ENCODE measurements at regions not wholly inside any gene's neighbourhood (a gene's known extent, or its start where the extent isn't known, plus 50 kb on each side); places are given as distances from the start of the nearest gene placed in this dataset.

DNA sequence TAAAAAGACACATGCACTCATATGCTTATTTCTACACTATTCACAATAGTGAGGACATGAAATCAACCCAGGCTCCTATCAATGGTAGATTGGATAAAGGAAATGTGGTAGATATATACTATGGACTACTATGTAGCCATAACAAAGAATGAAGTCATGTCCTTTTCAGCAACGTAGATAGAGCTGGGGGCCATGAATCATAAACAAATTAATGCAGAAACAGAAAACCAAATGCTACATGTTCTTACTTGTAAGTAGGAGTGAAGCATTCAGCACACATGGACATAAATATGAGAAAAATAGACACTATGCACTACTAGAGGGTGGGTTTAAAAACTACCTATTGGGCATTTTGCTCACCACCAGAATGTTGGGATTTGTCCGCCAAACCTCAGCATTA, 278.0 kb upstream of the MIS18BP1 start:
- TF ChIP-seq EGR1 (IDR thresholded peaks at IDR 0.05; ENCODE audit: low read depth in 2 of 2) (no peak), RAD21 (IDR thresholded peaks at IDR 0.05) (no peak), TAF1 (conservative IDR thresholded peaks at IDR 0.05) (no peak), GABPA (IDR thresholded peaks at IDR 0.05 in 1 of 2, conservative IDR thresholded peaks at IDR 0.05 in 1 of 2) (no peak), FOXA2 (IDR thresholded peaks at IDR 0.05) (no peak), SP1 (IDR thresholded peaks at IDR 0.05) (no peak), JUND (IDR thresholded peaks at IDR 0.05) (no peak), HNF4A (conservative IDR thresholded peaks at IDR 0.05) (no peak)
- TF ChIP-seq, protein P1, sequence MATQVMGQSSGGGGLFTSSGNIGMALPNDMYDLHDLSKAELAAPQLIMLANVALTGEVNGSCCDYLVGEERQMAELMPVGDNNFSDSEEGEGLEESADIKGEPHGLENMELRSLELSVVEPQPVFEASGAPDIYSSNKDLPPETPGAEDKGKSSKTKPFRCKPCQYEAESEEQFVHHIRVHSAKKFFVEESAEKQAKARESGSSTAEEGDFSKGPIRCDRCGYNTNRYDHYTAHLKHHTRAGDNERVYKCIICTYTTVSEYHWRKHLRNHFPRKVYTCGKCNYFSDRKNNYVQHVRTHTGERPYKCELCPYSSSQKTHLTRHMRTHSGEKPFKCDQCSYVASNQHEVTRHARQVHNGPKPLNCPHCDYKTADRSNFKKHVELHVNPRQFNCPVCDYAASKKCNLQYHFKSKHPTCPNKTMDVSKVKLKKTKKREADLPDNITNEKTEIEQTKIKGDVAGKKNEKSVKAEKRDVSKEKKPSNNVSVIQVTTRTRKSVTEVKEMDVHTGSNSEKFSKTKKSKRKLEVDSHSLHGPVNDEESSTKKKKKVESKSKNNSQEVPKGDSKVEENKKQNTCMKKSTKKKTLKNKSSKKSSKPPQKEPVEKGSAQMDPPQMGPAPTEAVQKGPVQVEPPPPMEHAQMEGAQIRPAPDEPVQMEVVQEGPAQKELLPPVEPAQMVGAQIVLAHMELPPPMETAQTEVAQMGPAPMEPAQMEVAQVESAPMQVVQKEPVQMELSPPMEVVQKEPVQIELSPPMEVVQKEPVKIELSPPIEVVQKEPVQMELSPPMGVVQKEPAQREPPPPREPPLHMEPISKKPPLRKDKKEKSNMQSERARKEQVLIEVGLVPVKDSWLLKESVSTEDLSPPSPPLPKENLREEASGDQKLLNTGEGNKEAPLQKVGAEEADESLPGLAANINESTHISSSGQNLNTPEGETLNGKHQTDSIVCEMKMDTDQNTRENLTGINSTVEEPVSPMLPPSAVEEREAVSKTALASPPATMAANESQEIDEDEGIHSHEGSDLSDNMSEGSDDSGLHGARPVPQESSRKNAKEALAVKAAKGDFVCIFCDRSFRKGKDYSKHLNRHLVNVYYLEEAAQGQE (IDR thresholded peaks at IDR 0.05) = no peak
- Histone ChIP-seq H3K4me1 (ENCODE audit: control insufficient read depth in 4 of 4, insufficient read depth in 4 of 4, low read length in 3 of 4) (peaks cover 0 to 2% (median 0%) of the 10 kb centered on the region in 4 donors), H3K9ac (ENCODE audit: low read depth in 1 of 2, low read length in 2 of 2) (no peak overlapping the region), H3K27ac (ENCODE audit: low read depth in 1 of 2, low read length in 2 of 2) (no peak overlapping the region), H3K4me3 (ENCODE audit: low read depth in 1 of 3, low read length in 3 of 3) (no peak overlapping the region), H3K27me3 (ENCODE audit: control insufficient read depth in 4 of 4, insufficient read depth in 4 of 4, low read length in 3 of 4) (no peaks in the 10 kb centered on the region), H3K9me3 (ENCODE audit: control insufficient read depth in 4 of 4, low read length in 3 of 4) (no peaks in the 10 kb centered on the region), H3K36me3 (ENCODE audit: control insufficient read depth in 4 of 4, insufficient read depth in 3 of 4, low read depth in 1 of 4, low read length in 3 of 4) (no peaks in the 10 kb centered on the region)
- 69% methylated on average over 2 of the region's 2 CpGs for WGBS
- no peak for DNase-seq (ENCODE audit: low spot score)

DNA sequence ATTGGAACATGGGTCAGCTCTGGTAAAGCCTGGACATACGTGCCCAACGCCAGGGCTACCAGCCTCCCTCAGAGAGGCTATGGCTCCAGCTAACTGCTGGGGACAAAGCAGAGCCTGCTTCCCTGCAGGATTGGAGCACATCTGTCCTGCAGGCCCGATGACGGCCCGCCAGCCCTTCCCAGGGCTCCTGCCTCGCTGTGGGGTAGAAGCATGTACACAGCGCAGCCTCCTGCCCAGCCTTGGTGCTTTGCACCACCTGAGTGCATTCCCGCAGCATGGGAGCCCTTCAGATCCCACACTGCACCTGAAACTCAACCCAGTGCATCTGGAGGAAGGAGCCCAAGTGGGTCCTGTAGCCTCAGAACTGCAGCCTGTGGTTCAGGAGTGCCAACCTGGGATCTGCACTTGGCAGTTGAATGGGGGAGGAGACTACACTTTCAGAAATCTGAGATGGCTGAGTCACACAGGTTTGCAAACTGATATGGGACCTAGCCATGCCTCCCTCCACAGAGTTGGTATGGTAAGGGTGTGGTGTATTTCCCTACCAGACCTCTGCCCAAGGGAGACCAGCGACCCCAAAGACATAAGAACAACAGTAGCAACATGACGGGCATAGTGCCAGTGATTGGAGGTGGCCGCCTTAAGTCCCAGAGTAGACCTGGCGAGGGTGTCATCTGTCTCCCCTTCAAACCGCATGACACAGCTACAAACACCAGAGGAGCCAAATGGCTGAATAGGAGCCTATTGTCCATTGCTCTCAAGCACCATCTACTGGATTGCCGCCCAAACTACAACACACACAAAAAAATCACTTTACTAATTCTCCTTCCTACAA, 273.9 kb upstream of the MIS18BP1 start:
- DNase-seq (ENCODE audit: low spot score) = no peak
- H3K36me3 ChIP-seq (ENCODE audit: control insufficient read depth in 4 of 4, insufficient read depth in 3 of 4, low read depth in 1 of 4, low read length in 3 of 4) = no peaks in the 10 kb centered on the region
- H3K9ac ChIP-seq (ENCODE audit: low read depth in 1 of 2, low read length in 2 of 2) = no peak overlapping the region
- 59% methylated on average over 14 of the region's 14 CpGs for WGBS
- no peak overlapping the region for H3K27ac ChIP-seq (ENCODE audit: low read depth in 1 of 2, low read length in 2 of 2)
- H3K4me3 ChIP-seq (ENCODE audit: low read depth in 1 of 3, low read length in 3 of 3) = no peak overlapping the region
- H3K27me3 ChIP-seq (ENCODE audit: control insufficient read depth in 4 of 4, insufficient read depth in 4 of 4, low read length in 3 of 4) = no peaks in the 10 kb centered on the region
- no peak for TF ChIP-seq GABPA (IDR thresholded peaks at IDR 0.05 in 1 of 2, conservative IDR thresholded peaks at IDR 0.05 in 1 of 2)
- TF ChIP-seq RAD21 (IDR thresholded peaks at IDR 0.05) = peak; percentile 82 to 83
- TF ChIP-seq, protein P2, sequence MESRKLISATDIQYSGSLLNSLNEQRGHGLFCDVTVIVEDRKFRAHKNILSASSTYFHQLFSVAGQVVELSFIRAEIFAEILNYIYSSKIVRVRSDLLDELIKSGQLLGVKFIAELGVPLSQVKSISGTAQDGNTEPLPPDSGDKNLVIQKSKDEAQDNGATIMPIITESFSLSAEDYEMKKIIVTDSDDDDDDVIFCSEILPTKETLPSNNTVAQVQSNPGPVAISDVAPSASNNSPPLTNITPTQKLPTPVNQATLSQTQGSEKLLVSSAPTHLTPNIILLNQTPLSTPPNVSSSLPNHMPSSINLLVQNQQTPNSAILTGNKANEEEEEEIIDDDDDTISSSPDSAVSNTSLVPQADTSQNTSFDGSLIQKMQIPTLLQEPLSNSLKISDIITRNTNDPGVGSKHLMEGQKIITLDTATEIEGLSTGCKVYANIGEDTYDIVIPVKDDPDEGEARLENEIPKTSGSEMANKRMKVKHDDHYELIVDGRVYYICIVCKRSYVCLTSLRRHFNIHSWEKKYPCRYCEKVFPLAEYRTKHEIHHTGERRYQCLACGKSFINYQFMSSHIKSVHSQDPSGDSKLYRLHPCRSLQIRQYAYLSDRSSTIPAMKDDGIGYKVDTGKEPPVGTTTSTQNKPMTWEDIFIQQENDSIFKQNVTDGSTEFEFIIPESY (IDR thresholded peaks at IDR 0.05) = no peak
- TF ChIP-seq, protein P3, sequence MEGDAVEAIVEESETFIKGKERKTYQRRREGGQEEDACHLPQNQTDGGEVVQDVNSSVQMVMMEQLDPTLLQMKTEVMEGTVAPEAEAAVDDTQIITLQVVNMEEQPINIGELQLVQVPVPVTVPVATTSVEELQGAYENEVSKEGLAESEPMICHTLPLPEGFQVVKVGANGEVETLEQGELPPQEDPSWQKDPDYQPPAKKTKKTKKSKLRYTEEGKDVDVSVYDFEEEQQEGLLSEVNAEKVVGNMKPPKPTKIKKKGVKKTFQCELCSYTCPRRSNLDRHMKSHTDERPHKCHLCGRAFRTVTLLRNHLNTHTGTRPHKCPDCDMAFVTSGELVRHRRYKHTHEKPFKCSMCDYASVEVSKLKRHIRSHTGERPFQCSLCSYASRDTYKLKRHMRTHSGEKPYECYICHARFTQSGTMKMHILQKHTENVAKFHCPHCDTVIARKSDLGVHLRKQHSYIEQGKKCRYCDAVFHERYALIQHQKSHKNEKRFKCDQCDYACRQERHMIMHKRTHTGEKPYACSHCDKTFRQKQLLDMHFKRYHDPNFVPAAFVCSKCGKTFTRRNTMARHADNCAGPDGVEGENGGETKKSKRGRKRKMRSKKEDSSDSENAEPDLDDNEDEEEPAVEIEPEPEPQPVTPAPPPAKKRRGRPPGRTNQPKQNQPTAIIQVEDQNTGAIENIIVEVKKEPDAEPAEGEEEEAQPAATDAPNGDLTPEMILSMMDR (IDR thresholded peaks at IDR 0.05; ENCODE audit: low read depth, low read length, missing input control) = peak; percentile 77
- peaks cover 0 to 2% (median 0%) of the 10 kb centered on the region in 4 donors for H3K4me1 ChIP-seq (ENCODE audit: control insufficient read depth in 4 of 4, insufficient read depth in 4 of 4, low read length in 3 of 4)
- H3K9me3 ChIP-seq (ENCODE audit: control insufficient read depth in 4 of 4, low read length in 3 of 4) = no peaks in the 10 kb centered on the region

All from liver (tissue), 8 donors.